ENCODE measurements at regions not wholly inside any gene's neighbourhood (a gene's known extent, or its start where the extent isn't known, plus 50 kb on each side); places are given as distances from the start of the nearest gene placed in this dataset.

DNA sequence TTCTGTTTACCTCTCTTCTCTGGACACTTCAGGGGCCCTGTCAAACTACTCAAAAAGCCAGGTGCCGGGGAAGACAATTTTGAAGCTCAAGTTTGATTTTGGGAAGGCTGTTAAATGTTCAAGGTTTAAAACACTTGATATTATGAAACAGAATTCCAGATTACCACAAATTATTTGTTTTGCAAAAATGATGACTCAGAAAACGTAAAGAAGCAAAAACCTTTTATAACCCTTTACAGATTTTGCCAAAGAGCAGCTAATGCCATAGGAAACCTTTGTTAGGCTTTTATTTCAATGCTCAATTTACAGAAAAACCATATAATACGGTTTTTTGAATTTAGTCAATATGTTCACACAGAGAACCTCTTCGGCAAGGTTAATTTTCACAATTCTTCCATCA lies 593.4 kb upstream of the ZP4 start:
- no peak for DNase-seq (ENCODE audit: extremely low read depth in 1 of 4, low spot score in 3 of 4)
- no peak for TF ChIP-seq TCF3 (CRISPR knock-in tag; IDR thresholded peaks at IDR 0.05)
- TF ChIP-seq ESRRB (CRISPR knock-in tag; IDR thresholded peaks at IDR 0.05; ENCODE audit: borderline replicate concordance): no peak
- TF ChIP-seq NFXL1 (CRISPR knock-in tag; IDR thresholded peaks at IDR 0.05): no peak
- no peak for TF ChIP-seq MAX (CRISPR knock-in tag; IDR thresholded peaks at IDR 0.05)
- TF ChIP-seq CHAMP1 (IDR thresholded peaks at IDR 0.05): no peak
- TF ChIP-seq, protein P1, sequence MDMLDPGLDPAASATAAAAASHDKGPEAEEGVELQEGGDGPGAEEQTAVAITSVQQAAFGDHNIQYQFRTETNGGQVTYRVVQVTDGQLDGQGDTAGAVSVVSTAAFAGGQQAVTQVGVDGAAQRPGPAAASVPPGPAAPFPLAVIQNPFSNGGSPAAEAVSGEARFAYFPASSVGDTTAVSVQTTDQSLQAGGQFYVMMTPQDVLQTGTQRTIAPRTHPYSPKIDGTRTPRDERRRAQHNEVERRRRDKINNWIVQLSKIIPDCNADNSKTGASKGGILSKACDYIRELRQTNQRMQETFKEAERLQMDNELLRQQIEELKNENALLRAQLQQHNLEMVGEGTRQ (CRISPR knock-in tag; IDR thresholded peaks at IDR 0.05): no peak
- H3K4me3 ChIP-seq: no peak overlapping the region
- ChIA-PET CTCF (ENCODE audit: low intra/inter-chr PET ratio) (no interaction called here), POLR2A (no interaction called here)
- no peak overlapping the region for H3K27ac ChIP-seq (ENCODE audit: extremely low read depth, low read depth, low read length)
- in situ Hi-C loops (cut with MboI): no loop called here
- H3K9ac ChIP-seq (ENCODE audit: insufficient read depth in 1 of 2, low read depth in 2 of 2, low read length in 2 of 2): no peak overlapping the region
- no peak for ATAC-seq
- H4K20me1 ChIP-seq (replicated peaks; ENCODE audit: control insufficient read depth, insufficient read depth, low read length): no peaks in the 10 kb centered on the region
- FAIRE-seq: no peak
- intact Hi-C loops (cut with micrococcal nuclease): no loop called here
- no peaks in the 10 kb centered on the region for H3K36me3 ChIP-seq (ENCODE audit: control insufficient read depth, insufficient read depth, low read length)
- H2AFZ ChIP-seq (ENCODE audit: low read depth, low read length): no peak overlapping the region
- H3K79me2 ChIP-seq (ENCODE audit: control insufficient read depth, insufficient read depth, low read length): no peaks in the 10 kb centered on the region
- H3K4me1 ChIP-seq (replicated peaks in 1 of 2; ENCODE audit: control insufficient read depth in 2 of 2, insufficient read depth in 2 of 2, low read length in 2 of 2): no peaks in the 10 kb centered on the region
- BruUV-seq (replicated peaks): no TSS peak
- no peak overlapping the region for H3K4me2 ChIP-seq (ENCODE audit: insufficient read depth, low read length)
- peaks cover 2% of the 10 kb centered on the region; the same call in 1 of the 2 replicates for H3K9me3 ChIP-seq (replicated peaks; ENCODE audit: control insufficient read depth, insufficient read depth, low read depth, low read length)
- no peaks in the 10 kb centered on the region for H3K9me1 ChIP-seq (ENCODE audit: control insufficient read depth, insufficient read depth, low read length)
- WGBS (ENCODE audit: insufficient coverage, low coverage, missing lambda C conversion rate): 0% methylated on average over 4 of the region's 4 CpGs
- H3K27me3 ChIP-seq (ENCODE audit: control insufficient read depth in 2 of 2, insufficient read depth in 2 of 2, low read length in 2 of 2): no peaks in the 10 kb centered on the region

Measured in K562 (cell line).